HCT116 (cell line): ENCODE measurements at regions not wholly inside any gene's neighbourhood (a gene's known extent, or its start where the extent isn't known, plus 50 kb on each side); places are given as distances from the start of the nearest gene placed in this dataset.

Experiments used
- ATAC-seq: fragments of 200-7000 bp; cut with Tn5 transposase; 2 replicates; pipeline ENCODE4 v1.9.1; 2020; ENCODE audit warnings: mild to moderate bottlenecking, moderate library complexity
- BruUV-seq: library from RNA; stranded (reverse); fragments of 400-500 nt; replicated peaks from 2 replicates; lab custom pipeline; 2021; lab: Mats Ljungman, UMichigan
- CTCF ChIA-PET: fragments of 300-600 bp; sonication (Branson Sonifier 250); formaldehyde crosslinking; loops from one replicate; lab custom pipeline; 2021; ENCODE audit warnings: antibody characterized with exemption; lab: Charles Lee
- POLR2A ChIA-PET: fragments of 300-600, 350-600 bp; sonication (Branson Sonifier 250); formaldehyde crosslinking; loops from one replicate; lab custom pipeline; 2021; ENCODE audit warnings: antibody characterized with exemption; lab: Charles Lee
- RAD21 ChIA-PET, 2 experiments: fragments of 300-600 bp; sonication (Branson Sonifier 250); formaldehyde crosslinking; loops; one replicate each; lab custom pipeline; 2023; ENCODE audit warnings: low total read pairs in 2 of 2; ENCODE audit not compliant: uncharacterized antibody in 2 of 2, unreplicated experiment in 2 of 2, low non-redundant PET in 1 of 2; lab: Charles Lee
- DNase-seq: peaks from one replicate; pipeline ENCODE4 v3.0.0-alpha.2; 2010; ENCODE audit warnings: low read depth, low spot score
- H2AFZ ChIP-seq: fragments of 200-600 bp; shearing (Covaris generic), sonication (generic); 2 replicates; pipeline ENCODE4 v1.6.1; 2017; ENCODE audit warnings: low read depth, mixed run types, mixed read lengths, antibody characterized with exemption, low read length; ENCODE audit not compliant: poor library complexity, severe bottlenecking
- H3K27ac ChIP-seq: 2 replicates; pipeline ENCODE4 v1.5.1; 2012; ENCODE audit warnings: low read depth, low read length
- H3K27me3 ChIP-seq: fragments of 200-600 bp; sonication (generic); 2 replicates; pipeline ENCODE4 v1.6.1; 2016; ENCODE audit warnings: mixed run types, low read length, mixed read lengths; ENCODE audit not compliant: insufficient read depth
- H3K36me3 ChIP-seq, 2 experiments: fragments of 200-500 bp in 1 of 2; fragments of 200-600 bp in 1 of 2; sonication (Bioruptor generic) in 1 of 2; sonication (generic) in 1 of 2; 2 replicates each; pipeline versions ENCODE4 v1.5.1 to v1.6.1; 2014 to 2016; ENCODE audit warnings: low read length in 2 of 2, inconsistent platforms in 1 of 2, mixed read lengths in 1 of 2, mixed run types in 1 of 2; ENCODE audit not compliant: insufficient read depth in 2 of 2, control insufficient read depth in 1 of 2
- H3K4me1 ChIP-seq, 2 experiments: fragments of 200-600 bp in 1 of 2; sonication (generic) in 1 of 2; 2 replicates each; pipeline versions ENCODE4 v1.5.1 to v1.6.1; 2012 to 2017; ENCODE audit warnings: low read length in 2 of 2, inconsistent platforms in 1 of 2, mild to moderate bottlenecking in 1 of 2, mixed read lengths in 1 of 2, mixed run types in 1 of 2, moderate library complexity in 1 of 2; ENCODE audit not compliant: insufficient read depth in 2 of 2, control insufficient read depth in 1 of 2
- H3K4me2 ChIP-seq: fragments of 200-600 bp; sonication (generic); 2 replicates; pipeline ENCODE4 v1.6.1; 2017; ENCODE audit warnings: mixed run types, low read length, mixed read lengths
- H3K4me3 ChIP-seq, 2 experiments: fragments of 200-600 bp in 1 of 2; sonication (generic) in 1 of 2; replicated peaks in 1 of 2; 2 replicates each; pipeline ENCODE4 v1.5.1; 2011 to 2016; ENCODE audit warnings: low read length in 2 of 2, control low read depth in 1 of 2, low read depth in 1 of 2, mild to moderate bottlenecking in 1 of 2, mixed read lengths in 1 of 2, mixed run types in 1 of 2
- H3K79me2 ChIP-seq: fragments of 200-600 bp; sonication (generic); 2 replicates; pipeline ENCODE4 v1.6.1; 2017; ENCODE audit warnings: mild to moderate bottlenecking, mixed run types, low read length, moderate library complexity, mixed read lengths; ENCODE audit not compliant: insufficient read depth
- H3K9ac ChIP-seq: fragments of 200-600 bp; sonication (generic); 2 replicates; pipeline ENCODE4 v1.6.1; 2016; ENCODE audit warnings: low read length, mixed read lengths
- H3K9me2 ChIP-seq: fragments of 200-600 bp; sonication (generic), shearing (Covaris generic); 2 replicates; pipeline ENCODE4 v1.6.1; 2017; ENCODE audit warnings: mixed run types, mild to moderate bottlenecking, moderate library complexity; ENCODE audit not compliant: insufficient read depth
- H3K9me3 ChIP-seq, 2 experiments: fragments of 200-500 bp in 1 of 2; fragments of 200-600 bp in 1 of 2; sonication (Bioruptor generic) in 1 of 2; sonication (generic) in 1 of 2; 2 replicates each; pipeline ENCODE4 v1.6.1; 2014 to 2017; ENCODE audit warnings: low read length in 2 of 2, mixed read lengths in 2 of 2, inconsistent platforms in 1 of 2, low read depth in 1 of 2, mild to moderate bottlenecking in 1 of 2, mixed run types in 1 of 2, moderate library complexity in 1 of 2; ENCODE audit not compliant: control insufficient read depth in 1 of 2, insufficient read depth in 1 of 2
- H4K20me1 ChIP-seq: fragments of 200-600 bp; sonication (generic), shearing (Covaris generic); 2 replicates; pipeline ENCODE4 v1.6.1; 2017; ENCODE audit warnings: mixed run types, mild to moderate bottlenecking, moderate library complexity; ENCODE audit not compliant: insufficient read depth
- ATF3 ChIP-seq: IDR thresholded peaks from 2 replicates; pipeline ENCODE4 v1.6.1; 2012
- CEBPB ChIP-seq: IDR thresholded peaks from 2 replicates; pipeline ENCODE4 v1.6.1; 2012; ENCODE audit warnings: low read depth
- EGR1 ChIP-seq: IDR thresholded peaks from 2 replicates; pipeline ENCODE4 v1.6.1; 2012; ENCODE audit warnings: low read depth
- EZH2phosphoT487 ChIP-seq: fragments of 200-600 bp; IDR thresholded peaks from 2 replicates; pipeline ENCODE4 v1.6.1; 2018; ENCODE audit warnings: antibody characterized with exemption, borderline replicate concordance
- FOSL1 ChIP-seq: IDR thresholded peaks from 2 replicates; pipeline ENCODE4 v1.6.1; 2012; ENCODE audit warnings: low read depth
- POLR2AphosphoS5 ChIP-seq: IDR thresholded peaks from 2 replicates; pipeline ENCODE4 v1.6.1; 2011; ENCODE audit warnings: mild to moderate bottlenecking, low read depth, low read length, moderate library complexity
- RAD21 ChIP-seq: IDR thresholded peaks from 2 replicates; pipeline ENCODE4 v1.6.1; 2012; ENCODE audit warnings: low read depth, mild to moderate bottlenecking
- REST ChIP-seq: IDR thresholded peaks from 2 replicates; pipeline ENCODE4 v1.6.1; 2012; ENCODE audit warnings: low read depth
- SRF ChIP-seq: IDR thresholded peaks from 2 replicates; pipeline ENCODE4 v1.6.1; 2012; ENCODE audit warnings: low read depth
- ZNF274 ChIP-seq: fragments of 200-500 bp; sonication (Bioruptor generic); IDR thresholded peaks from 2 replicates; pipeline ENCODE4 v1.6.1; 2014; ENCODE audit warnings: mild to moderate bottlenecking, low read depth, low read length, inconsistent platforms
- intact Hi-C: fragments of 100-400 bp; cut with micrococcal nuclease; formaldehyde crosslinking; loops from 2 replicates; pipeline ENCODE4 v1.10.0; 2022
- TF ChIP-seq, protein P1 (sequence below): IDR thresholded peaks from 2 replicates; pipeline ENCODE4 v1.6.1; 2011; ENCODE audit warnings: mild to moderate bottlenecking, low read length, moderate library complexity; ENCODE audit not compliant: insufficient replicate concordance; ENCODE audit errors: extremely low read depth
- TF ChIP-seq, protein P2 (sequence below), 3 experiments: fragments of 200-600 bp in 1 of 3; sonication (generic) in 1 of 3; IDR thresholded peaks in 2 of 3; conservative IDR thresholded peaks in 1 of 3; 2 replicates each; pipeline ENCODE4 v1.5.1; 2012 to 2017; ENCODE audit warnings: low read depth in 2 of 3, low read length in 2 of 3, antibody characterized with exemption in 1 of 3, borderline replicate concordance in 1 of 3, control low read depth in 1 of 3, mild to moderate bottlenecking in 1 of 3, mixed read lengths in 1 of 3, mixed run types in 1 of 3, moderate library complexity in 1 of 3; ENCODE audit not compliant: insufficient read depth in 1 of 3

- Histone ChIP-seq H3K27me3 (no peaks in the 10 kb centered on the region), H3K36me3 (no peaks in the 10 kb centered on the region), H3K9me3 (peaks cover 18 to 31% of the 10 kb centered on the region in 2 experiments; a peak in 2 of 4 replicates), H2AFZ (no peak overlapping the region), H3K79me2 (no peaks in the 10 kb centered on the region), H3K4me1 (no peaks in the 10 kb centered on the region), H3K4me3 (no peak overlapping the region), H3K9me2 (no peaks in the 10 kb centered on the region), H3K27ac (no peak overlapping the region), H3K9ac (no peak overlapping the region), H4K20me1 (no peaks in the 10 kb centered on the region), H3K4me2 (no peak overlapping the region)
- no TSS peak for BruUV-seq
- TF ChIP-seq FOSL1, result no peak
- no peak for TF ChIP-seq SRF
- TF ChIP-seq RAD21, result no peak
- TF ChIP-seq, protein P1, sequence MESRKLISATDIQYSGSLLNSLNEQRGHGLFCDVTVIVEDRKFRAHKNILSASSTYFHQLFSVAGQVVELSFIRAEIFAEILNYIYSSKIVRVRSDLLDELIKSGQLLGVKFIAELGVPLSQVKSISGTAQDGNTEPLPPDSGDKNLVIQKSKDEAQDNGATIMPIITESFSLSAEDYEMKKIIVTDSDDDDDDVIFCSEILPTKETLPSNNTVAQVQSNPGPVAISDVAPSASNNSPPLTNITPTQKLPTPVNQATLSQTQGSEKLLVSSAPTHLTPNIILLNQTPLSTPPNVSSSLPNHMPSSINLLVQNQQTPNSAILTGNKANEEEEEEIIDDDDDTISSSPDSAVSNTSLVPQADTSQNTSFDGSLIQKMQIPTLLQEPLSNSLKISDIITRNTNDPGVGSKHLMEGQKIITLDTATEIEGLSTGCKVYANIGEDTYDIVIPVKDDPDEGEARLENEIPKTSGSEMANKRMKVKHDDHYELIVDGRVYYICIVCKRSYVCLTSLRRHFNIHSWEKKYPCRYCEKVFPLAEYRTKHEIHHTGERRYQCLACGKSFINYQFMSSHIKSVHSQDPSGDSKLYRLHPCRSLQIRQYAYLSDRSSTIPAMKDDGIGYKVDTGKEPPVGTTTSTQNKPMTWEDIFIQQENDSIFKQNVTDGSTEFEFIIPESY, result no peak
- no peak for TF ChIP-seq EGR1
- TF ChIP-seq ZNF274, result no peak
- TF ChIP-seq ATF3, result no peak
- TF ChIP-seq, protein P2, sequence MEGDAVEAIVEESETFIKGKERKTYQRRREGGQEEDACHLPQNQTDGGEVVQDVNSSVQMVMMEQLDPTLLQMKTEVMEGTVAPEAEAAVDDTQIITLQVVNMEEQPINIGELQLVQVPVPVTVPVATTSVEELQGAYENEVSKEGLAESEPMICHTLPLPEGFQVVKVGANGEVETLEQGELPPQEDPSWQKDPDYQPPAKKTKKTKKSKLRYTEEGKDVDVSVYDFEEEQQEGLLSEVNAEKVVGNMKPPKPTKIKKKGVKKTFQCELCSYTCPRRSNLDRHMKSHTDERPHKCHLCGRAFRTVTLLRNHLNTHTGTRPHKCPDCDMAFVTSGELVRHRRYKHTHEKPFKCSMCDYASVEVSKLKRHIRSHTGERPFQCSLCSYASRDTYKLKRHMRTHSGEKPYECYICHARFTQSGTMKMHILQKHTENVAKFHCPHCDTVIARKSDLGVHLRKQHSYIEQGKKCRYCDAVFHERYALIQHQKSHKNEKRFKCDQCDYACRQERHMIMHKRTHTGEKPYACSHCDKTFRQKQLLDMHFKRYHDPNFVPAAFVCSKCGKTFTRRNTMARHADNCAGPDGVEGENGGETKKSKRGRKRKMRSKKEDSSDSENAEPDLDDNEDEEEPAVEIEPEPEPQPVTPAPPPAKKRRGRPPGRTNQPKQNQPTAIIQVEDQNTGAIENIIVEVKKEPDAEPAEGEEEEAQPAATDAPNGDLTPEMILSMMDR (IDR thresholded peaks at IDR 0.05 in 2 of 3, conservative IDR thresholded peaks at IDR 0.05 in 1 of 3; ENCODE audit: borderline replicate concordance in 1 of 3, insufficient read depth in 1 of 3, low read depth in 2 of 3, low read length in 2 of 3), result no peak
- TF ChIP-seq POLR2AphosphoS5, result no peak
- TF ChIP-seq REST, result no peak
- TF ChIP-seq EZH2phosphoT487, result no peak
- TF ChIP-seq CEBPB, result no peak
- intact Hi-C loops, result no loop called here
- ChIA-PET POLR2A (no interaction called here), RAD21 (no interaction called here), CTCF (no interaction called here)
- DNase-seq (no peak), ATAC-seq (no peak)
These were observed 734.0 kb upstream of the CDH7 start for GRCh38 chr18:65016631-65017371.
